K562 (cell line): ENCODE measurements at regions not wholly inside any gene's neighbourhood (a gene's known extent, or its start where the extent isn't known, plus 50 kb on each side); places are given as distances from the start of the nearest gene placed in this dataset.

Experiments used
- ATAC-seq: fragments of 200-7000 bp; cut with Tn5 transposase; 3 replicates; pipeline ENCODE4 v1.9.1; 2020; ENCODE audit warnings: moderate library complexity
- BruUV-seq: library from RNA; stranded (reverse); fragments of 400-500 nt; replicated peaks from 2 replicates; lab custom pipeline; 2021; lab: Mats Ljungman, UMichigan
- CTCF ChIA-PET: fragments of 300-600 bp; formaldehyde crosslinking; extraction: SDS; loops from one replicate; lab custom pipeline; 2021; ENCODE audit warnings: low intra/inter-chr PET ratio; lab: Yijun Ruan, JAX
- POLR2A ChIA-PET: fragments of 300-600, 350-650 bp; sonication (Branson Sonifier 250); formaldehyde crosslinking; extraction: SDS; loops from one replicate; lab custom pipeline; 2021; ENCODE audit warnings: antibody characterized with exemption, inconsistent platforms; lab: Yijun Ruan, JAX
- DNase-seq, 4 experiments: peaks; one replicate each; pipeline versions ENCODE4 v3.0.0 to v3.0.0-alpha.2; 2011 to 2018; ENCODE audit warnings: low spot score in 3 of 4, mixed read lengths in 3 of 4; ENCODE audit errors: extremely low read depth in 1 of 4
- FAIRE-seq: peaks from 2 replicates; lab custom pipeline; 2011; peaks lifted over from hg19 to GRCh38; lab: Jason Lieb, UNC
- H2AFZ ChIP-seq: 2 replicates; pipeline ENCODE4 v1.6.0; 2011; ENCODE audit warnings: low read depth, low read length, control low read depth, inconsistent platforms
- H3K27ac ChIP-seq: fragments of 200-600 bp; 3 replicates; pipeline ENCODE4 v1.8.0; 2011; ENCODE audit warnings: low read depth, mild to moderate bottlenecking, control low read depth, inconsistent platforms, low read length, moderate library complexity, mixed read lengths; ENCODE audit errors: extremely low read depth
- H3K27me3 ChIP-seq, 2 experiments: fragments of 300-600 bp in 1 of 2; 2 replicates in 1 of 2; 3 replicates in 1 of 2; pipeline versions ENCODE4 v1.6.0 to v1.8.0; 2011; ENCODE audit warnings: inconsistent platforms in 2 of 2, low read length in 2 of 2, mild to moderate bottlenecking in 1 of 2, mixed read lengths in 1 of 2, moderate library complexity in 1 of 2; ENCODE audit not compliant: control insufficient read depth in 2 of 2, insufficient read depth in 2 of 2
- H3K36me3 ChIP-seq: fragments of 300-600 bp; 3 replicates; pipeline ENCODE4 v1.8.0; 2011; ENCODE audit warnings: mild to moderate bottlenecking, low read length, inconsistent platforms; ENCODE audit not compliant: control insufficient read depth, insufficient read depth
- H3K4me1 ChIP-seq, 2 experiments: fragments of 200-600 bp in 1 of 2; replicated peaks in 1 of 2; 2 replicates in 1 of 2; 3 replicates in 1 of 2; pipeline versions ENCODE4 v1.5.1 to v1.8.0; 2011; ENCODE audit warnings: inconsistent platforms in 2 of 2, low read length in 2 of 2, mild to moderate bottlenecking in 1 of 2, mixed read lengths in 1 of 2, moderate library complexity in 1 of 2; ENCODE audit not compliant: control insufficient read depth in 2 of 2, insufficient read depth in 2 of 2
- H3K4me2 ChIP-seq: 2 replicates; pipeline ENCODE4 v1.6.1; 2011; ENCODE audit warnings: low read length, control low read depth, inconsistent platforms, mixed read lengths; ENCODE audit not compliant: insufficient read depth
- H3K4me3 ChIP-seq: fragments of 200-600 bp; sonication (generic), shearing (Covaris generic); 2 replicates; pipeline ENCODE4 v1.5.1; 2016; ENCODE audit warnings: control low read depth, inconsistent platforms
- H3K79me2 ChIP-seq: fragments of 200-600 bp; 3 replicates; pipeline ENCODE4 v1.8.0; 2011; ENCODE audit warnings: low read length, inconsistent platforms; ENCODE audit not compliant: control insufficient read depth, insufficient read depth
- H3K9ac ChIP-seq, 2 experiments: 2 replicates each; pipeline versions ENCODE4 v1.6.0 to v1.6.1; 2011; ENCODE audit warnings: low read depth in 2 of 2, low read length in 2 of 2, control low read depth in 1 of 2, inconsistent platforms in 1 of 2, mild to moderate bottlenecking in 1 of 2, mixed read lengths in 1 of 2; ENCODE audit not compliant: insufficient read depth in 1 of 2
- H3K9me1 ChIP-seq: one replicate; pipeline ENCODE4 v1.6.0; 2011; ENCODE audit warnings: inconsistent platforms, mild to moderate bottlenecking, low read length, moderate library complexity; ENCODE audit not compliant: control insufficient read depth, insufficient read depth
- H3K9me3 ChIP-seq: replicated peaks from 2 replicates; pipeline ENCODE4 v1.5.1; 2011; ENCODE audit warnings: low read depth, low read length, inconsistent platforms; ENCODE audit not compliant: control insufficient read depth, insufficient read depth
- H4K20me1 ChIP-seq: replicated peaks from 2 replicates; pipeline ENCODE4 v1.6.1; 2011; ENCODE audit warnings: low read length, inconsistent platforms, mixed read lengths; ENCODE audit not compliant: control insufficient read depth, insufficient read depth
- CAMTA2 ChIP-seq: fragments of 250-450 bp; sonication (Bioruptor Pico); conservative IDR thresholded peaks from 2 replicates; pipeline ENCODE4 v1.5.1; 2022
- DMBX1 ChIP-seq: fragments of 250-450 bp; sonication (Bioruptor Pico); IDR thresholded peaks from 2 replicates; pipeline ENCODE4 v1.8.0; 2022; ENCODE audit warnings: inconsistent platforms, mild to moderate bottlenecking, moderate library complexity, borderline replicate concordance
- LARP7 ChIP-seq: fragments of 450-650 bp; IDR thresholded peaks from 2 replicates; pipeline ENCODE4 v1.6.1; 2016
- NCOA1 ChIP-seq: fragments of 450-650 bp; IDR thresholded peaks from 2 replicates; pipeline ENCODE4 v1.6.1; 2016; ENCODE audit warnings: low read depth
- ZNF212 ChIP-seq: fragments of 450-650 bp; formaldehyde crosslinking; IDR thresholded peaks from 2 replicates; pipeline ENCODE4 v1.4.0; 2020; ENCODE audit warnings: mild to moderate bottlenecking
- ZNF766 ChIP-seq: fragments of 200-800 bp; sonication (Bioruptor generic); conservative IDR thresholded peaks from 2 replicates; pipeline ENCODE4 v1.6.1; 2016; ENCODE audit warnings: missing genetic modification characterization, missing compliant biosample characterization
- WGBS: fragments of 100-300 bp; shearing (Covaris generic); methylation state at CpG from one replicate; pipeline ENCODE4 v1.1.6; 2016; ENCODE audit warnings: low coverage, mixed read lengths; ENCODE audit not compliant: insufficient coverage; ENCODE audit errors: missing lambda C conversion rate; 5-methylcytosine and 5-hydroxymethylcytosine counted together
- in situ Hi-C: fragments of 300-500 bp; cut with MboI; formaldehyde crosslinking; loops from 4 replicates; pipeline ENCODE4 v1.15.0; 2018; ENCODE audit warnings: inconsistent platforms, mixed read lengths
- intact Hi-C: fragments of 100-400 bp; cut with micrococcal nuclease; formaldehyde crosslinking; loops from 2 replicates; pipeline ENCODE4 v1.14.2; 2022
- TF ChIP-seq, protein P1 (sequence below), 2 experiments: fragments of 450-650 bp; IDR thresholded peaks; 2 replicates each; pipeline ENCODE4 v1.6.1; 2018; ENCODE audit warnings: mild to moderate bottlenecking in 2 of 2, low read depth in 1 of 2; ENCODE audit not compliant: partially characterized antibody in 2 of 2
- TF ChIP-seq, protein P2 (sequence below): sonication (generic); formaldehyde crosslinking; IDR thresholded peaks from 2 replicates; pipeline ENCODE4 v1.8.1; 2023; ENCODE audit warnings: missing genetic modification reagents, mild to moderate bottlenecking, borderline replicate concordance

DNA sequence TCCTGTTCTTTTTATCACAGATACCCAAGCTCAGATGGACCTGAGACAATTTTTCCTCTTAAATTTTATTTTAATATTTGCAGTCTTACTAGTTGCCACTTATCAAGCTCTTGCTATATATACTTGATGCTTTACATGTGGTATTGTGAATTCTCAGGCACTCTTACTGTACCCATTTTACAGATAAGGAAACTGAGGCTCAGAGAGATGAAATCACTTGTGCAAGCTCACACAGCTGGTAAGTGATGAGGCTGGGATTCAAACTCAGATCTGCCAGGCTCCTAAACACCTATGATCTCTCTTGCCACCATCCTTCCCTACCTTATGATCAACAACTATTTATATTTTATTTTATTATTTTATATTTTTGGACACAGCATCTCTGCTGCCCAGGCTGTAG, 133.0 kb upstream of the LHX5 start (continued):
- TF ChIP-seq ZNF212 (CRISPR knock-in tag) (no peak), LARP7 (no peak)
- TF ChIP-seq, all 486 proteins: peak for 4

DNA sequence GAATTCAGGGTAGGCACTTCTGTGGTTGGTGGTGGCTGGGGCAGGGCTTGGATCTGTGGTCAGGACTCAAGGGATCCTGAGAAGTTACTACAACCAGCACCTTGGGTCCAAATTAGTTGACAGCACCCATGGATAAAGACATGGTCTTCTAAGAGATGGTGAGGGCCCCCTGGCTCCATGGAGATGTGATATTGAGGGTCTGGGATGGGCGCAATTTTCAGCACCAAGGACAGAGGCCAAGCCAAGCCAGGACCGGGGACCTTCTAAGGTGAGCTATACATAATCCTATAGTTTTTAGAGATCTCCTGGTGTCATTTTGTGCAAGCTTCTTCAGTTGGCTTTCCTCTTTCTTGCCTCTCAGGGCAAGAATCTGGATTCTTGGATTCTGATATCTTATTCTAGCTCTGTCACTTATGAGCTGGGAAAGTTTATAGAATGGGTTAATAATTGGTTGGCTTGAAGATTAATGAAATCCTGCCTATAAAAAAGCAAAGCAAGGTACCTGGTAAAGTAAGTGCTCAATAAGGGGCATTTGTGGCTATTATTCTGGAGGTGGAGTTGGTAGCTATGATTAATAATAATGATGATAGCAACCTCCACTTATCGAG, 130.1 kb upstream of the LHX5 start:
- intact Hi-C loops, result no loop called here
- ChIA-PET POLR2A (interaction anchor here (0.7 to 2.5 kb wide), 2 partner anchors 10 to 37 kb away, joined by 4 to 11 read pairs; no protein-coding TSS in a partner anchor), CTCF (no interaction called here)
- H3K27me3 ChIP-seq, result peaks cover 0 to 15% of the 10 kb centered on the region in 2 experiments; a peak in 3 of 5 replicates
- FAIRE-seq (peak; percentile 83), DNase-seq (peak; percentile 48 to 62 (median 57)), ATAC-seq (peak; percentile 79)
- no peaks in the 10 kb centered on the region for H3K9me3 ChIP-seq
- H4K20me1 ChIP-seq, result no peaks in the 10 kb centered on the region
- H3K27ac ChIP-seq, result no peak overlapping the region
- no TSS peak for BruUV-seq
- 4% methylated on average over 3 of the region's 3 CpGs for WGBS
- no peak overlapping the region for H3K9ac ChIP-seq
- H3K4me1 ChIP-seq, result no peaks in the 10 kb centered on the region
- no peaks in the 10 kb centered on the region for H3K9me1 ChIP-seq
- H3K36me3 ChIP-seq, result no peaks in the 10 kb centered on the region
- H2AFZ ChIP-seq, result no peak overlapping the region
- in situ Hi-C loops, result no loop called here
- no peaks in the 10 kb centered on the region for H3K79me2 ChIP-seq
- H3K4me2 ChIP-seq, result no peak overlapping the region
- no peak overlapping the region for H3K4me3 ChIP-seq
- no peak for TF ChIP-seq CAMTA2 (CRISPR knock-in tag)
- TF ChIP-seq, protein P1, sequence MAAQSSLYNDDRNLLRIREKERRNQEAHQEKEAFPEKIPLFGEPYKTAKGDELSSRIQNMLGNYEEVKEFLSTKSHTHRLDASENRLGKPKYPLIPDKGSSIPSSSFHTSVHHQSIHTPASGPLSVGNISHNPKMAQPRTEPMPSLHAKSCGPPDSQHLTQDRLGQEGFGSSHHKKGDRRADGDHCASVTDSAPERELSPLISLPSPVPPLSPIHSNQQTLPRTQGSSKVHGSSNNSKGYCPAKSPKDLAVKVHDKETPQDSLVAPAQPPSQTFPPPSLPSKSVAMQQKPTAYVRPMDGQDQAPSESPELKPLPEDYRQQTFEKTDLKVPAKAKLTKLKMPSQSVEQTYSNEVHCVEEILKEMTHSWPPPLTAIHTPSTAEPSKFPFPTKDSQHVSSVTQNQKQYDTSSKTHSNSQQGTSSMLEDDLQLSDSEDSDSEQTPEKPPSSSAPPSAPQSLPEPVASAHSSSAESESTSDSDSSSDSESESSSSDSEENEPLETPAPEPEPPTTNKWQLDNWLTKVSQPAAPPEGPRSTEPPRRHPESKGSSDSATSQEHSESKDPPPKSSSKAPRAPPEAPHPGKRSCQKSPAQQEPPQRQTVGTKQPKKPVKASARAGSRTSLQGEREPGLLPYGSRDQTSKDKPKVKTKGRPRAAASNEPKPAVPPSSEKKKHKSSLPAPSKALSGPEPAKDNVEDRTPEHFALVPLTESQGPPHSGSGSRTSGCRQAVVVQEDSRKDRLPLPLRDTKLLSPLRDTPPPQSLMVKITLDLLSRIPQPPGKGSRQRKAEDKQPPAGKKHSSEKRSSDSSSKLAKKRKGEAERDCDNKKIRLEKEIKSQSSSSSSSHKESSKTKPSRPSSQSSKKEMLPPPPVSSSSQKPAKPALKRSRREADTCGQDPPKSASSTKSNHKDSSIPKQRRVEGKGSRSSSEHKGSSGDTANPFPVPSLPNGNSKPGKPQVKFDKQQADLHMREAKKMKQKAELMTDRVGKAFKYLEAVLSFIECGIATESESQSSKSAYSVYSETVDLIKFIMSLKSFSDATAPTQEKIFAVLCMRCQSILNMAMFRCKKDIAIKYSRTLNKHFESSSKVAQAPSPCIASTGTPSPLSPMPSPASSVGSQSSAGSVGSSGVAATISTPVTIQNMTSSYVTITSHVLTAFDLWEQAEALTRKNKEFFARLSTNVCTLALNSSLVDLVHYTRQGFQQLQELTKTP (IDR thresholded peaks at IDR 0.05; ENCODE audit: low read depth in 1 of 2, partially characterized antibody in 2 of 2), result peak in 1 of 2 experiments; percentile 63
- TF ChIP-seq NCOA1, result 0 out of 2 replicates have a peak, but pooled peaks have one; percentile 23
- 0 out of 2 replicates have a peak, but pooled peaks have one; percentile 49 for TF ChIP-seq ZNF766 (CRISPR knock-in tag)
- TF ChIP-seq, protein P2, sequence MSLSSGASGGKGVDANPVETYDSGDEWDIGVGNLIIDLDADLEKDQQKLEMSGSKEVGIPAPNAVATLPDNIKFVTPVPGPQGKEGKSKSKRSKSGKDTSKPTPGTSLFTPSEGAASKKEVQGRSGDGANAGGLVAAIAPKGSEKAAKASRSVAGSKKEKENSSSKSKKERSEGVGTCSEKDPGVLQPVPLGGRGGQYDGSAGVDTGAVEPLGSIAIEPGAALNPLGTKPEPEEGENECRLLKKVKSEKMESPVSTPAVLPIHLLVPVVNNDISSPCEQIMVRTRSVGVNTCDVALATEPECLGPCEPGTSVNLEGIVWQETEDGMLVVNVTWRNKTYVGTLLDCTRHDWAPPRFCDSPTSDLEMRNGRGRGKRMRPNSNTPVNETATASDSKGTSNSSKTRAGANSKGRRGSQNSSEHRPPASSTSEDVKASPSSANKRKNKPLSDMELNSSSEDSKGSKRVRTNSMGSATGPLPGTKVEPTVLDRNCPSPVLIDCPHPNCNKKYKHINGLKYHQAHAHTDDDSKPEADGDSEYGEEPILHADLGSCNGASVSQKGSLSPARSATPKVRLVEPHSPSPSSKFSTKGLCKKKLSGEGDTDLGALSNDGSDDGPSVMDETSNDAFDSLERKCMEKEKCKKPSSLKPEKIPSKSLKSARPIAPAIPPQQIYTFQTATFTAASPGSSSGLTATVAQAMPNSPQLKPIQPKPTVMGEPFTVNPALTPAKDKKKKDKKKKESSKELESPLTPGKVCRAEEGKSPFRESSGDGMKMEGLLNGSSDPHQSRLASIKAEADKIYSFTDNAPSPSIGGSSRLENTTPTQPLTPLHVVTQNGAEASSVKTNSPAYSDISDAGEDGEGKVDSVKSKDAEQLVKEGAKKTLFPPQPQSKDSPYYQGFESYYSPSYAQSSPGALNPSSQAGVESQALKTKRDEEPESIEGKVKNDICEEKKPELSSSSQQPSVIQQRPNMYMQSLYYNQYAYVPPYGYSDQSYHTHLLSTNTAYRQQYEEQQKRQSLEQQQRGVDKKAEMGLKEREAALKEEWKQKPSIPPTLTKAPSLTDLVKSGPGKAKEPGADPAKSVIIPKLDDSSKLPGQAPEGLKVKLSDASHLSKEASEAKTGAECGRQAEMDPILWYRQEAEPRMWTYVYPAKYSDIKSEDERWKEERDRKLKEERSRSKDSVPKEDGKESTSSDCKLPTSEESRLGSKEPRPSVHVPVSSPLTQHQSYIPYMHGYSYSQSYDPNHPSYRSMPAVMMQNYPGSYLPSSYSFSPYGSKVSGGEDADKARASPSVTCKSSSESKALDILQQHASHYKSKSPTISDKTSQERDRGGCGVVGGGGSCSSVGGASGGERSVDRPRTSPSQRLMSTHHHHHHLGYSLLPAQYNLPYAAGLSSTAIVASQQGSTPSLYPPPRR, result no peak
- TF ChIP-seq DMBX1 (CRISPR knock-in tag), result peak; percentile 74; the same call in 1 of the 2 replicates
